ENCODE measurements at regions not wholly inside any gene's neighbourhood (a gene's known extent, or its start where the extent isn't known, plus 50 kb on each side); places are given as distances from the start of the nearest gene placed in this dataset.

- Histone ChIP-seq H3K27ac (ENCODE audit: insufficient read depth, low read length, poor library complexity, severe bottlenecking) (no peak overlapping the region), H3K9me3 (ENCODE audit: control insufficient read depth, low read length) (no peaks in the 10 kb centered on the region), H3K36me3 (ENCODE audit: control insufficient read depth, insufficient read depth, low read length) (no peaks in the 10 kb centered on the region), H3K4me3 (ENCODE audit: insufficient read depth, low read depth, low read length, poor library complexity, severe bottlenecking) (no peak overlapping the region), H3K27me3 (replicated peaks; ENCODE audit: control insufficient read depth, insufficient read depth, low read length, poor library complexity, severe bottlenecking) (no peaks in the 10 kb centered on the region), H3K4me1 (ENCODE audit: control insufficient read depth, insufficient read depth, low read length, poor library complexity, severe bottlenecking) (no peaks in the 10 kb centered on the region)
- DNase-seq, result no peak
These were observed 357.2 kb upstream of the TNRC6C start for GRCh38 chr17:77601054-77601979.

DNA sequence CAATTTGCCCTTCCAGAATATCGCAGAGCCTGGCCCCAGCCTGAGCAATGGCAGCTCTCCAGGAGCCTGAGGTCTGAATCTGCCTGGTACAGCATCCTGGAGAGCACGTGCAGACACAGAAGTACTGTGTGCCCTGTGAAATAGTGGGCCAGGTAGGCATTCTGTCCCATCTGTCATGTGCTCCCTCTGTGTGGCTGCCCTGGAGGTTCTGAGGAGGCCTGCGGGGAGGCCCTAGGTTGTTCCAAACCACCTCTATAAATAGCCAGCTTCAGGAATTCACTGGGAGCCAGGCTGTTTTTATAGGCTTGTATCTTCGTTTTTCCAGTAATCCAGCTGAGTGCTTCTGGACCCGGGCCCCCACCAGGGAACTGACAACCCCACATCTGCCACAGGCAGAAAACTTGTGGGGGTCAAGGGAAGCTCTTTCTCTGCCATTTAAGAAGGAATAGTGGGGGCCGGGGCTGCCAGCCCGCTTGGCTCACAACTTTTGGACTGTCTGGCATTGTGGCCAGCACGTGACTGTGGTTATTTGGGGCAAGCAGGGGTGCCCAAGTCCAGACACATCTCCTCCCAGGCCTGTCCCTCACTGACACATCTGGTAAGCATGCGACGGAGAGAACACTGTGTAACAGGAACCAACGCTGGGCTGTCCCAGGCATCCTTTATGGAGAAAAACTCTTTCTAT, 356.3 kb upstream of the TNRC6C start:
- Histone ChIP-seq H3K9me3 (ENCODE audit: control insufficient read depth, low read length) (no peaks in the 10 kb centered on the region), H3K27ac (ENCODE audit: insufficient read depth, low read length, poor library complexity, severe bottlenecking) (no peak overlapping the region), H3K36me3 (ENCODE audit: control insufficient read depth, insufficient read depth, low read length) (no peaks in the 10 kb centered on the region), H3K4me3 (ENCODE audit: insufficient read depth, low read depth, low read length, poor library complexity, severe bottlenecking) (no peak overlapping the region), H3K27me3 (replicated peaks; ENCODE audit: control insufficient read depth, insufficient read depth, low read length, poor library complexity, severe bottlenecking) (no peaks in the 10 kb centered on the region), H3K4me1 (ENCODE audit: control insufficient read depth, insufficient read depth, low read length, poor library complexity, severe bottlenecking) (no peaks in the 10 kb centered on the region)
- DNase-seq, result no peak

DNA sequence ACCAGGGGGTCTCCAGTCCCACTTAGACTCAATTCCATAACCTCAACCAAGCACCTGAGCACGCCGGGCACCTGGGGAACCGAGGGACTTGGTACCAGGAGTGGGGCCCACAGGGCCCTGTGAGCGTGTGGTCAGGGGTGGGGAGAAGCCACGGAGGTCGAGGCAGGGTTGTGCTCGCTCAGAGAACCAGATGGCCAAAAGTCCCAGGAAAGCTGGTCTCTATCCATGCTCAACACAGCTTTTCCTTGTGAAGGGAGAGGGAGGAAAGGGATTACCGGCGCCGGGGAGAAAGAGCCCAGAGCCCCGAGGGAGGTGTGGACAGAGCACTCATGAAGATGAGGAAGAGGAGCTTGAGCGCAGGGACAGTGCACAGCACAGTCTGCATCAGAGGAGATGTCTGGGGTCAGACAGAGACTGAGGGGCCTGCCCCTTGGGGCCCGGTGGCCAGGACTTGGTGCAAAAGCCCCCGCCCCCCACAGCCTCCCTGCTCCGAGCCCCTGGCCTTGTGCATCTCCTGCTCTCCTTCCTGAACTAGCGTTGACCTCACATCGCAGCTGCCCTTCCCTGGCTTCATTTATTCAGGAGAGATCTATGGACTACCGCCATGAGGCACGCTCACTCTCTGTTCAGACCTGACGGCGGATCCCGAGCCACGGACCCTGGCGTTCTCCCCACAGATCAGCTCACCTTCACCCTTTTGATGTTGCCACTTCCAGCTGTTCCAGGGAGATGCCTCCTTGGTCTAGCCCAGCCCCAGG, 355.4 kb upstream of the TNRC6C start:
- H3K27me3 ChIP-seq (replicated peaks; ENCODE audit: control insufficient read depth, insufficient read depth, low read length, poor library complexity, severe bottlenecking), result no peaks in the 10 kb centered on the region
- no peaks in the 10 kb centered on the region for H3K9me3 ChIP-seq (ENCODE audit: control insufficient read depth, low read length)
- no peaks in the 10 kb centered on the region for H3K36me3 ChIP-seq (ENCODE audit: control insufficient read depth, insufficient read depth, low read length)
- no peak overlapping the region for H3K27ac ChIP-seq (ENCODE audit: insufficient read depth, low read length, poor library complexity, severe bottlenecking)
- no peaks in the 10 kb centered on the region for H3K4me1 ChIP-seq (ENCODE audit: control insufficient read depth, insufficient read depth, low read length, poor library complexity, severe bottlenecking)
- no peak overlapping the region for H3K4me3 ChIP-seq (ENCODE audit: insufficient read depth, low read depth, low read length, poor library complexity, severe bottlenecking)
- no peak for DNase-seq

DNA sequence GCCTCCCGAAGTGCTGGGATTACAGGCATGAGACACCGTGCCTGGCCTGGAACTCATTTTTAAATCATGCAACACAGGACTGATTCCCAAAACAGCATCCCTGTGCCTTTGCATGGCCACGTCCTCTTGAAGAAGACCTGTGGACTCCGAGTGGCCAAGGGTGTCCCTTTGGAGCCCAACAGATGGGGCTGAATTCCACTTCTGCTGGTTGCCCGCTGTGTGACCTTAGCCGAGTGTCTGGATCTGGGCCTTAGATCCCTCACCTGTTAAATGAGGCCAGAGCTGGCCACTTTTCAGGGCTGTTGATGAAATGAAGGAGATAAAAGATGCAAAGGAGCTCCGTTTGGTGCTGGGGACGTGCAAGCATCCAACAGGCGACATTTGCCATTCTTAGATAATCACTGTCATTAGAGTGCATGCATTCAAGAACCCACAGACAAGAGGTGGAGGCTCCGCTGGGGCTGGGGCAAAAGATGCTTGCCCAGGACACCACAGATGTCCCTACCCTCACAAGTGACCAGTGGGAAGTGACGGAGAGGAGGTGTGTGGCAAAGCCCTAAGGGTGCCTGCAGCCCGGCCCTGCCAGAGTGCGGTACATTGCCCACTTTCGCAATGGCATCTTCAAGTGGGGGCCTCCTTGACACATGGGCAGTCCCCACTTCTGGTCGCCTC, 354.1 kb upstream of the TNRC6C start:
- Histone ChIP-seq H3K9me3 (ENCODE audit: control insufficient read depth, low read length) (no peaks in the 10 kb centered on the region), H3K4me3 (ENCODE audit: insufficient read depth, low read depth, low read length, poor library complexity, severe bottlenecking) (no peak overlapping the region), H3K36me3 (ENCODE audit: control insufficient read depth, insufficient read depth, low read length) (no peaks in the 10 kb centered on the region), H3K27me3 (replicated peaks; ENCODE audit: control insufficient read depth, insufficient read depth, low read length, poor library complexity, severe bottlenecking) (no peaks in the 10 kb centered on the region), H3K4me1 (ENCODE audit: control insufficient read depth, insufficient read depth, low read length, poor library complexity, severe bottlenecking) (no peaks in the 10 kb centered on the region), H3K27ac (ENCODE audit: insufficient read depth, low read length, poor library complexity, severe bottlenecking) (no peak overlapping the region)
- no peak for DNase-seq

DNA sequence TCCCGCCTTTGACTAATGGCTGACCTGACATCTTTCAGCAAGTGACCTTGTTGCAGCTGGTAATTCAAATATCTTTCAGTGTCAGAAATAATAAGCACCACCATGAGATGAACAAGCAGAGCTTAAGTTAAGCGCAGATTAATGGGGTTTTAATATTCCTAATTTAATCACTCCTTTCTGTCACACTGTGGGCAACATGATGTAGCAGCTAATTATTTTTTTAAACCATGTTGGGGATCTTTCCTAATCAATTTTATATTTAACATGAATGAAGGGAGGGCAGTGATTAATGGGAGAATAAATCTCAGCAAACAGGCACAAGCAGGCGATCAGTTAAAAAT, 353.6 kb upstream of the TNRC6C start:
- Histone ChIP-seq H3K9me3 (ENCODE audit: control insufficient read depth, low read length) (no peaks in the 10 kb centered on the region), H3K4me1 (ENCODE audit: control insufficient read depth, insufficient read depth, low read length, poor library complexity, severe bottlenecking) (peaks cover 2% of the 10 kb centered on the region), H3K27me3 (replicated peaks; ENCODE audit: control insufficient read depth, insufficient read depth, low read length, poor library complexity, severe bottlenecking) (no peaks in the 10 kb centered on the region), H3K36me3 (ENCODE audit: control insufficient read depth, insufficient read depth, low read length) (no peaks in the 10 kb centered on the region), H3K27ac (ENCODE audit: insufficient read depth, low read length, poor library complexity, severe bottlenecking) (no peak overlapping the region), H3K4me3 (ENCODE audit: insufficient read depth, low read depth, low read length, poor library complexity, severe bottlenecking) (no peak overlapping the region)
- DNase-seq, result no peak

GRCh38 chr17:77606146-77606864, 352.2 kb upstream of the TNRC6C start:
- H3K4me3 ChIP-seq (ENCODE audit: insufficient read depth, low read depth, low read length, poor library complexity, severe bottlenecking), result no peak overlapping the region
- no peak overlapping the region for H3K27ac ChIP-seq (ENCODE audit: insufficient read depth, low read length, poor library complexity, severe bottlenecking)
- H3K4me1 ChIP-seq (ENCODE audit: control insufficient read depth, insufficient read depth, low read length, poor library complexity, severe bottlenecking), result peaks cover 10% of the 10 kb centered on the region
- DNase-seq, result no peak
- no peaks in the 10 kb centered on the region for H3K9me3 ChIP-seq (ENCODE audit: control insufficient read depth, low read length)
- H3K27me3 ChIP-seq (replicated peaks; ENCODE audit: control insufficient read depth, insufficient read depth, low read length, poor library complexity, severe bottlenecking), result no peaks in the 10 kb centered on the region
- H3K36me3 ChIP-seq (ENCODE audit: control insufficient read depth, insufficient read depth, low read length), result no peaks in the 10 kb centered on the region

- peaks cover 10% of the 10 kb centered on the region for H3K4me1 ChIP-seq (ENCODE audit: control insufficient read depth, insufficient read depth, low read length, poor library complexity, severe bottlenecking)
- H3K27ac ChIP-seq (ENCODE audit: insufficient read depth, low read length, poor library complexity, severe bottlenecking), result no peak overlapping the region
- no peaks in the 10 kb centered on the region for H3K27me3 ChIP-seq (replicated peaks; ENCODE audit: control insufficient read depth, insufficient read depth, low read length, poor library complexity, severe bottlenecking)
- DNase-seq, result no peak
- H3K9me3 ChIP-seq (ENCODE audit: control insufficient read depth, low read length), result no peaks in the 10 kb centered on the region
- H3K36me3 ChIP-seq (ENCODE audit: control insufficient read depth, insufficient read depth, low read length), result no peaks in the 10 kb centered on the region
- no peak overlapping the region for H3K4me3 ChIP-seq (ENCODE audit: insufficient read depth, low read depth, low read length, poor library complexity, severe bottlenecking)
These were observed 351.7 kb upstream of the TNRC6C start for GRCh38 chr17:77606865-77607210.

DNA sequence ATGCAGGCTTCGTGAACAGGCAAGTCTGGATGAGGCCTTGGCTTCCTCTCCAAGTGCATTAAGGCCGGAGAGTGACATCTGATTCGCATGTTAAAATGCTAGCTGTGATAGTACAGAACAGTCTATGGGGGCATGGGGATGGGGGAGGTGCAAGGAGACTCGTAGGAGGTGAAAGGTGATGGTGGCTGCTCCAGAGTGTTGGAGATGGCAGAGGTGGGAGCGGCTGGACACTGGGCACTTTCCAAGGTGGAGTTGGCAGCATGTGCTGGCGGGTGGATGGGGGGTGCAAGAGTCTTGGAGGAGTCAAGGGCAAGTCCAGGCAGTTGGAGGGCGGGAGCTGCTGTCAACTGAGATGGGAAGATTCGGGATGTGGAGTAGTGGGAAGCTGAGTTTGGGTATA, 350.9 kb upstream of the TNRC6C start:
- no peak overlapping the region for H3K27ac ChIP-seq (ENCODE audit: insufficient read depth, low read length, poor library complexity, severe bottlenecking)
- DNase-seq, result no peak
- H3K4me3 ChIP-seq (ENCODE audit: insufficient read depth, low read depth, low read length, poor library complexity, severe bottlenecking), result no peak overlapping the region
- peaks cover 10% of the 10 kb centered on the region for H3K4me1 ChIP-seq (ENCODE audit: control insufficient read depth, insufficient read depth, low read length, poor library complexity, severe bottlenecking)
- H3K36me3 ChIP-seq (ENCODE audit: control insufficient read depth, insufficient read depth, low read length), result no peaks in the 10 kb centered on the region
- H3K9me3 ChIP-seq (ENCODE audit: control insufficient read depth, low read length), result no peaks in the 10 kb centered on the region
- no peaks in the 10 kb centered on the region for H3K27me3 ChIP-seq (replicated peaks; ENCODE audit: control insufficient read depth, insufficient read depth, low read length, poor library complexity, severe bottlenecking)

DNA sequence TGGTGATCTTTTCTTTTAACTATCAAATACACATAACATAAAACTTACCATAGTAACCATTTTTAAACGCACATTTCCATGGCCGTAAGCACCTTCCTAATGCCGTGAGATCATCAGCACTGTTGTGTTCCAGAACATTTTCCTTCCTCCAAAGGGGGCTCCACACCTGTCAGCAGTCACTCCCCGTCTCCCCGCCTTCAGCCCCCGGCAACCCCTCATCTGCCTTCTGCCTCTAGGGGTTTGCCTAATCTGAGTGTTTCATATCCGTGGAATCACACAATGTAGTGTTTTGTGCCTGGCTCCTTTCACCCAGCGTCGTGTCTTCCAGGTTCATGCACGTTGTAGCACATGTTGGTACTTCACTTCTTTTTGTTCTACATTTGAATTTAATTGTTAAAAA, 350.1 kb upstream of the TNRC6C start:
- Histone ChIP-seq H3K9me3 (ENCODE audit: control insufficient read depth, low read length) (no peaks in the 10 kb centered on the region), H3K4me3 (ENCODE audit: insufficient read depth, low read depth, low read length, poor library complexity, severe bottlenecking) (no peak overlapping the region), H3K27ac (ENCODE audit: insufficient read depth, low read length, poor library complexity, severe bottlenecking) (no peak overlapping the region), H3K4me1 (ENCODE audit: control insufficient read depth, insufficient read depth, low read length, poor library complexity, severe bottlenecking) (peaks cover 10% of the 10 kb centered on the region), H3K36me3 (ENCODE audit: control insufficient read depth, insufficient read depth, low read length) (no peaks in the 10 kb centered on the region), H3K27me3 (replicated peaks; ENCODE audit: control insufficient read depth, insufficient read depth, low read length, poor library complexity, severe bottlenecking) (no peaks in the 10 kb centered on the region)
- no peak for DNase-seq

All from effector memory CD4-positive, alpha-beta T cell (primary cell).